AG04450 (cell line): ENCODE measurements at regions not wholly inside any gene's neighbourhood (a gene's known extent, or its start where the extent isn't known, plus 50 kb on each side); places are given as distances from the start of the nearest gene placed in this dataset.
A peak's percentile ranks its signal among the peaks of the same experiment; 100 is the strongest.

Experiments
- CTCF ChIA-PET: fragments of 300-600, 350-600 bp; formaldehyde crosslinking; extraction: SDS; loops from one replicate; lab custom pipeline; 2022; ENCODE audit warnings: antibody characterized with exemption, inconsistent platforms; lab: Charles Lee
- POLR2A ChIA-PET: fragments of 350-600 bp; formaldehyde crosslinking; extraction: SDS; loops from one replicate; lab custom pipeline; 2021; ENCODE audit warnings: antibody characterized with exemption, inconsistent platforms; lab: Yijun Ruan, JAX
- DNase-seq: peaks from one replicate; pipeline ENCODE4 v3.0.0-alpha.2; 2011; ENCODE audit warnings: low read depth, low spot score
- H3K27ac ChIP-seq: one replicate; pipeline ENCODE4 v1.5.1; 2012; ENCODE audit warnings: low read depth, low read length, control low read depth
- H3K27me3 ChIP-seq: one replicate; pipeline ENCODE4 v1.6.0; 2012; ENCODE audit warnings: low read length; ENCODE audit not compliant: control insufficient read depth, insufficient read depth
- H3K4me3 ChIP-seq: 2 replicates; pipeline ENCODE4 v1.5.1; 2011; ENCODE audit warnings: mild to moderate bottlenecking, low read depth, low read length, control low read depth
- H3K9me3 ChIP-seq: 2 replicates; pipeline ENCODE4 v1.5.1; 2012; ENCODE audit warnings: low read length; ENCODE audit not compliant: control insufficient read depth, insufficient read depth
- TF ChIP-seq, protein P1 (sequence below): IDR thresholded peaks from 2 replicates; pipeline ENCODE4 v1.5.1; 2011; ENCODE audit warnings: low read depth, low read length, control low read depth, inconsistent platforms

DNA sequence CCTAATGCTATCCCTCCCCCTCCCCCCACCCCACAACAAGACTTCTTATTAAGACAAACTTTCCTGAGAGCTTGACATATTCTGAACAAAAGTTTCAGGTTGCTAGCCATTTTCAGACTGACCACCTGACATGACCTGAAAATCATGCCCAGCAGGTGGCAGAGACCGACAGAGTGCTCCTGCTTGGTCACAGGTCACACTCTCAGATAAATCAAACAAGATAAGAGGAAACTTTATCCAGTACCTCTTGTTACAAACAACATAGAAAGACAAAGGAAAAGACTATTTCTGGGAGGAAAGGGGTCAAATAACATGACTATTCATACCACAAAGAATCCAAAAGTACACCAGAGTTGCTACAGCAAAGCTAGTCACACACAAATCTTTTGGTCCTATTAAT, 107.4 kb downstream of the TMEM200C start:
- POLR2A ChIA-PET, result no interaction called here

DNA sequence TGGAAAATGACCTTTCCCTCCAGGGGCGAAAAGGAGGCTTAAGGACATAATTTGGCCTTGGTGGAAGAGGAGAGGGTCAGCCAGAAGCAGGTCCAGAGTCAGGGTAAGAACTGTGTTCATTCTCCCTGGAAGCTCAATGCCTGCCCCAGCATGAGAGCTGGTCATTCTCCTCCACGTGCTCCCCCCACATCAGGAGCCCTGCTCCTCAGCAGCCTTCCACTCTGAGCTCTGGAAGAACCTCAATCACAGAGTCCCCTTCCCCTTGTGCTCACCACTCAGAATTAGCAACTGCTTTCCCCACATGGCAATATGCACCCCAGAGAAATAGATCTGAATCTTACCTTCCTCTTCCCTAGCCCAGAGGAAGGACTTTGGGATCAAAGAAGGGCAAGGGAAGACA, 115.4 kb downstream of the TMEM200C start:
- Histone ChIP-seq H3K27ac (no peak overlapping the region), H3K27me3 (no peaks in the 10 kb centered on the region), H3K4me3 (no peak overlapping the region), H3K9me3 (no peaks in the 10 kb centered on the region)
- CTCF ChIA-PET, result no interaction called here
- POLR2A ChIA-PET, result no interaction called here
- DNase-seq, result no peak
- TF ChIP-seq, protein P1, sequence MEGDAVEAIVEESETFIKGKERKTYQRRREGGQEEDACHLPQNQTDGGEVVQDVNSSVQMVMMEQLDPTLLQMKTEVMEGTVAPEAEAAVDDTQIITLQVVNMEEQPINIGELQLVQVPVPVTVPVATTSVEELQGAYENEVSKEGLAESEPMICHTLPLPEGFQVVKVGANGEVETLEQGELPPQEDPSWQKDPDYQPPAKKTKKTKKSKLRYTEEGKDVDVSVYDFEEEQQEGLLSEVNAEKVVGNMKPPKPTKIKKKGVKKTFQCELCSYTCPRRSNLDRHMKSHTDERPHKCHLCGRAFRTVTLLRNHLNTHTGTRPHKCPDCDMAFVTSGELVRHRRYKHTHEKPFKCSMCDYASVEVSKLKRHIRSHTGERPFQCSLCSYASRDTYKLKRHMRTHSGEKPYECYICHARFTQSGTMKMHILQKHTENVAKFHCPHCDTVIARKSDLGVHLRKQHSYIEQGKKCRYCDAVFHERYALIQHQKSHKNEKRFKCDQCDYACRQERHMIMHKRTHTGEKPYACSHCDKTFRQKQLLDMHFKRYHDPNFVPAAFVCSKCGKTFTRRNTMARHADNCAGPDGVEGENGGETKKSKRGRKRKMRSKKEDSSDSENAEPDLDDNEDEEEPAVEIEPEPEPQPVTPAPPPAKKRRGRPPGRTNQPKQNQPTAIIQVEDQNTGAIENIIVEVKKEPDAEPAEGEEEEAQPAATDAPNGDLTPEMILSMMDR, result no peak

More for the DNA sequence above, 107.4 kb downstream of the TMEM200C start:
- TF ChIP-seq, protein P1, result no peak
- no peak overlapping the region for H3K4me3 ChIP-seq
- no peak for DNase-seq
- no peak overlapping the region for H3K27ac ChIP-seq
- H3K9me3 ChIP-seq, result no peaks in the 10 kb centered on the region
- CTCF ChIA-PET, result no interaction called here
- H3K27me3 ChIP-seq, result no peaks in the 10 kb centered on the region

DNA sequence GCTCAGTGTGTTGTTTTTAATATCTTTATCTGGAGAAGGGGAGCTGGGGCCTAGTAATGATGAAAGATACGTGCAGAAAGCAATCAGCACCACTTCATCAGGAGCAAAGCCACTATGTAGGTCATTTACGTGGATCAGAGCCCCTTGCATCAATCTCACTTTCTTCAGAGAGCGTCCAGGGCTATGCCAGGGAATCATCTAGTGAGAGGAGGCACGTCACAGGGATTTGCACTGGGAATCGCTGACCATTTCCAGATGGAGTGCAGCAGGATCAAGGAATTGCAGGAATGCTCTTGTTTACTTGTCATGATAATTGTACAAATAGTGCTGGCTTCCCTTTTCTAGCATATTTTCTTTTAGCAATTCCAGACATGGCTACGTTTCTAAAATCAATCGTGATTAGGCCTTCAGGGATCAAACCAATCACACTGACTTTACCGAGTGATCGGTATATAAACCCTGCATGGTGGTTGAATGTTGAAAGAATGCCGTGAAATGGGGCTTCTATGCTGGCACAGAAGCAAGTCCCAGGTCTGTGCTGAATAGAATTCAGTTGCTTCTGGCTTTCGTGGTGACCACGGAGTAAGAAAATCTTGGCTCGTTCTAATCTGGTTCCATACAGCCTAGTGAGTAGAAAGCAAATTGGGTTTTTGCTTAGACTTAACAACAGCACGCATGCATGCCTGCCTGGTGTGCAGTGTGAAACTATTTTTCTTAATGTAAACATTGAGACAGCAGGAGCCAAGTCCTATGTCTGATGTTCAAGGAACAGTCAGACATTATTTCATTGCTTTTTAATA, 122.8 kb downstream of the TMEM200C start:
- H3K9me3 ChIP-seq, result no peaks in the 10 kb centered on the region
- POLR2A ChIA-PET, result no interaction called here
- no peak for DNase-seq
- H3K27ac ChIP-seq, result peak overlapping the region; percentile 11
- H3K27me3 ChIP-seq, result peaks cover 4% of the 10 kb centered on the region
- TF ChIP-seq, protein P1, result no peak
- CTCF ChIA-PET, result no interaction called here
- H3K4me3 ChIP-seq, result no peak overlapping the region

DNA sequence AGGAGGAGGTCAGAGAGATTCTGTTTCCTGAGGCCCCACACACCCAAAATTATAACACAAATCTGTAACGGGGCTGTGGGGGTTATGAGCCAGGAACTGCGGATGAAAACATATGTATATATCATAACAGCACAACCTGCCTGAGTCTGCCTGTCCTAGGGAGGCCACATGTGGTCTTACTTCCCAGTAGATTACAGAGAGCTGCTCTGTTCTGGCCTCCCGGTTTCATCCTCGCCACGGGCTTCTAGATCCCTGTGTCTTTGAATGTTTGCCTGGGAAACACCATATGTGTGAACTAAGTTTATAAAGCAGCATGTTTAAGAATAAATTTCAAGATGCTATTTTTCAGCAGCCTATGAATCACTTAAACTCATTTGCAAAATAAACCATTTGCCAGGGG, 124.0 kb downstream of the TMEM200C start:
- H3K27me3 ChIP-seq, result peaks cover 4% of the 10 kb centered on the region
- no peaks in the 10 kb centered on the region for H3K9me3 ChIP-seq
- TF ChIP-seq, protein P1, result no peak
- no peak for DNase-seq
- no peak overlapping the region for H3K4me3 ChIP-seq
- ChIA-PET POLR2A (no interaction called here), CTCF (no interaction called here)
- no peak overlapping the region for H3K27ac ChIP-seq

DNA sequence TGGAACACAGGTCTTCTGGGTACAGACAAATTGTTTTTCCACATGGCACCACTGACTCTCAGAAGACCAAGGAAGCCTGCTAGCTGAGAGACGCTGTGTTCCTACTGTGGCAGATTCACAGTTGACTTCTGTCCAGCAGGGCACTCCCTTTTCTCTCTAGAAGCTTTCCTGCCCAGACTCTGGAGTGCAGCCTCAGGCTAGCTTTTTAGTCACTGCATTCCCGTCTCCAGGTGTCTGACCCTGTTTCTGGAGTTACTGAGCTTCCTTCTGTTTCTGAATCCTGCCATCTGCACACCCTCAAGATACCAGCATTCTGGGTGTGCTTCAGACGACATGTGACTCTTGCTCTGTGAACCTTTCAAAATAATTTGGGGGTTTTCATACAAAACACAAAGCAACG, 125.1 kb downstream of the TMEM200C start:
- POLR2A ChIA-PET, result no interaction called here
- H3K9me3 ChIP-seq, result no peaks in the 10 kb centered on the region

More for the DNA sequence above, 125.1 kb downstream of the TMEM200C start:
- no peak overlapping the region for H3K4me3 ChIP-seq
- TF ChIP-seq, protein P1, result no peak
- H3K27me3 ChIP-seq, result peaks cover 4% of the 10 kb centered on the region
- CTCF ChIA-PET, result no interaction called here
- no peak overlapping the region for H3K27ac ChIP-seq
- no peak for DNase-seq
